ENCODE measurements at regions not wholly inside any gene's neighbourhood (a gene's known extent, or its start where the extent isn't known, plus 50 kb on each side); places are given as distances from the start of the nearest gene placed in this dataset.

DNA sequence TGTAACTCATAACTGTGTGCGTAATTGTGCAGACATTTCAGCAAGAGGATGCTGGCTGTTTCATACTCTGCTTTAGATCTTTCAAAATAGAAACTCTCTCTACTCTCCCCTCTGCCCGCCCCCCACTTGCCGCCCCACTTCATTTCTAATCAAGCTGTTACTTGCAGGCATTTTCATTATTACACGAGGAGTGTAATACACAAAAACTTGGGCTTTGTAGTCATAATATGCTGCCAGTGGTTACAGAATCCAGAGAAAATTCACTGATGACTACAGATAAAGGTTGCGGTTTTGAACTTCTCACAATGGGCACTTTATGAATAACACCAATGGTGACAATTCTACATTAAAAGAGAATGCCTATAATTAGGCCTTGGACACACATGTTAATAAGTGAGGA lies 194.0 kb upstream of the POU3F2 start:
- BruUV-seq (replicated peaks), result no TSS peak
- DNase-seq (ENCODE audit: low read depth, low spot score), result no peak
- Histone ChIP-seq H3K9me2 (ENCODE audit: insufficient read depth) (no peaks in the 10 kb centered on the region), H3K79me2 (ENCODE audit: insufficient read depth, low read length) (no peaks in the 10 kb centered on the region), H4K20me1 (ENCODE audit: insufficient read depth) (no peaks in the 10 kb centered on the region), H3K36me3 (ENCODE audit: control insufficient read depth in 1 of 2, insufficient read depth in 2 of 2, low read length in 2 of 2) (no peaks in the 10 kb centered on the region), H3K27ac (ENCODE audit: low read depth, low read length) (no peak overlapping the region), H3K9ac (ENCODE audit: low read length) (no peak overlapping the region), H3K27me3 (ENCODE audit: insufficient read depth, low read length) (peaks cover 23% of the 10 kb centered on the region), H3K9me3 (ENCODE audit: control insufficient read depth in 1 of 2, insufficient read depth in 1 of 2, low read depth in 1 of 2, low read length in 2 of 2) (no peaks in the 10 kb centered on the region), H3K4me1 (ENCODE audit: control insufficient read depth in 1 of 2, insufficient read depth in 2 of 2, low read length in 2 of 2) (no peaks in the 10 kb centered on the region), H2AFZ (ENCODE audit: low read depth, low read length, poor library complexity, severe bottlenecking) (no peak overlapping the region), H3K4me3 (replicated peaks in 1 of 2; ENCODE audit: low read depth in 1 of 2, low read length in 2 of 2) (no peak overlapping the region), H3K4me2 (ENCODE audit: low read length) (no peak overlapping the region)
- RAD21 ChIA-PET (ENCODE audit: low non-redundant PET in 1 of 2, low total read pairs in 2 of 2, uncharacterized antibody in 2 of 2, unreplicated experiment in 2 of 2), result no interaction called here
- no peak for ATAC-seq
- intact Hi-C loops (cut with micrococcal nuclease), result no loop called here
- POLR2A ChIA-PET, result no interaction called here
- CTCF ChIA-PET, result no interaction called here
- TF ChIP-seq SIN3A (IDR thresholded peaks at IDR 0.05; ENCODE audit: low read depth), result no peak

DNA sequence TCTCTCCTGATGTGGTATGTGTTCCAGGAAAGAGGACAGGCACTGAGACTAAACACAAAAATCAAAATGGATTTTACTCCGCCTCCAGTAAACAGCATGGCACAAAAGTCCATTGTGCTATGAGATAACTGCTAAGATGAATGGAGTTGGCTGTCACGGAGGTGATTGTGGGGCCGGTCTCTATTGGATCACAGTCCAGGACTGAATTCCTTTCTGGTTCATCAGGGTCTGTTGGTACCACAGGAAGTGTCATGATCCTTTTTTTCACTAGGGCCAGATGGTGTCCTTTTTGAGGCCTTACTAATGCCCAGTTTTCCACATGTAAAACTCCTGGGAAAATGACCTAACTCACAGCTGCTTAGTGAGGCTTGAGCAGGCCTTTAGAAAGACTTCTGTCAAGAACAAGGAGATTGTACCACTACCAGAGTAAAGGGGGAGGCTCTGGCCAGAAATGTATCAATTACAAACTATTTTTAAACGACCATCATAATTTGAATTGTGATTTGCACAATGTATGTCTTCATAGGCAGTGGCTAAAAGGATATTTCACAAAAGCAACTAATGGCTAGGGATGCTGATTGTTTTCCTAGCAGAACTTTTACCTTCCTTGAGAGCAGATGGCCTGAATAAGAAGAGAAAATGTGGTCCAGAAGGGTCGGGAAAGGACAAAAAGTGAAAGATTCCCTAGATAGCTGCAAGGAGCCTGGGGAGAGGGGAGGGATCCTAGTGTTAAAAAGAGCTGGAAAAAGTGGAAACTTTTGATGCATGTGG lies 192.2 kb upstream of the POU3F2 start:
- Histone ChIP-seq H3K4me2 (ENCODE audit: low read length) (no peak overlapping the region), H3K27ac (ENCODE audit: low read depth, low read length) (no peak overlapping the region), H2AFZ (ENCODE audit: low read depth, low read length, poor library complexity, severe bottlenecking) (no peak overlapping the region), H3K9me3 (ENCODE audit: control insufficient read depth in 1 of 2, insufficient read depth in 1 of 2, low read depth in 1 of 2, low read length in 2 of 2) (no peaks in the 10 kb centered on the region), H3K4me3 (replicated peaks in 1 of 2; ENCODE audit: low read depth in 1 of 2, low read length in 2 of 2) (no peak overlapping the region), H3K79me2 (ENCODE audit: insufficient read depth, low read length) (no peaks in the 10 kb centered on the region), H3K27me3 (ENCODE audit: insufficient read depth, low read length) (peaks cover 30% of the 10 kb centered on the region), H3K36me3 (ENCODE audit: control insufficient read depth in 1 of 2, insufficient read depth in 2 of 2, low read length in 2 of 2) (no peaks in the 10 kb centered on the region), H3K9me2 (ENCODE audit: insufficient read depth) (no peaks in the 10 kb centered on the region), H3K9ac (ENCODE audit: low read length) (no peak overlapping the region), H4K20me1 (ENCODE audit: insufficient read depth) (no peaks in the 10 kb centered on the region), H3K4me1 (ENCODE audit: control insufficient read depth in 1 of 2, insufficient read depth in 2 of 2, low read length in 2 of 2) (no peaks in the 10 kb centered on the region)
- ATAC-seq, result no peak
- intact Hi-C loops (cut with micrococcal nuclease), result no loop called here
- no TSS peak for BruUV-seq (replicated peaks)
- no peak for TF ChIP-seq CEBPB (IDR thresholded peaks at IDR 0.05; ENCODE audit: low read depth)
- POLR2A ChIA-PET, result no interaction called here
- no peak for DNase-seq (ENCODE audit: low read depth, low spot score)
- CTCF ChIA-PET, result no interaction called here
- RAD21 ChIA-PET (ENCODE audit: low non-redundant PET in 1 of 2, low total read pairs in 2 of 2, uncharacterized antibody in 2 of 2, unreplicated experiment in 2 of 2), result no interaction called here

DNA sequence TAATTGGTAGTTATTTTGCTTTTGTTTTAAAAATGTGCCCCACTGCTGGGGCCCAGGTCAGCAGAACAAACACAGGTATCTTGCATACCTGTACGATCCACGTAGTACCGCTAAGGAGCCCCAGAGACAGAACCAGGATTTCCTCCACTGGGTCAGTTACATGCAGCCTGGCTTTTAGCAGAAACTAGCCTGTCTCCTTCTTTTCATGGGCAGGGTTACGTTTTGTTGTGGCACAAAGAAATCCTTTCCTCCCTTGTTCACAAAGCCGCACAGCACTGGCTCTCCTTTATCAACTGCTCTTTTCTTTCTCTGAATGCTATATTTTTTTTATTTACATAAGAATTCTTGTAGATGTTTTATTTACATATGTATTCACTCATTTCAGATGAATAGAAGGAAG lies 190.3 kb upstream of the POU3F2 start:
- Histone ChIP-seq H3K27me3 (ENCODE audit: insufficient read depth, low read length) (peaks cover 30% of the 10 kb centered on the region), H4K20me1 (ENCODE audit: insufficient read depth) (no peaks in the 10 kb centered on the region; the same call in 1 of the 2 replicates), H3K9me2 (ENCODE audit: insufficient read depth) (no peaks in the 10 kb centered on the region), H3K4me3 (replicated peaks in 1 of 2; ENCODE audit: low read depth in 1 of 2, low read length in 2 of 2) (no peak overlapping the region), H2AFZ (ENCODE audit: low read depth, low read length, poor library complexity, severe bottlenecking) (no peak overlapping the region), H3K9ac (ENCODE audit: low read length) (no peak overlapping the region), H3K27ac (ENCODE audit: low read depth, low read length) (no peak overlapping the region), H3K9me3 (ENCODE audit: control insufficient read depth in 1 of 2, insufficient read depth in 1 of 2, low read depth in 1 of 2, low read length in 2 of 2) (no peaks in the 10 kb centered on the region), H3K4me2 (ENCODE audit: low read length) (no peak overlapping the region), H3K36me3 (ENCODE audit: control insufficient read depth in 1 of 2, insufficient read depth in 2 of 2, low read length in 2 of 2) (no peaks in the 10 kb centered on the region), H3K79me2 (ENCODE audit: insufficient read depth, low read length) (no peaks in the 10 kb centered on the region), H3K4me1 (ENCODE audit: control insufficient read depth in 1 of 2, insufficient read depth in 2 of 2, low read length in 2 of 2) (no peaks in the 10 kb centered on the region)
- intact Hi-C loops (cut with micrococcal nuclease), result no loop called here
- ChIA-PET POLR2A (no interaction called here), RAD21 (ENCODE audit: low non-redundant PET in 1 of 2, low total read pairs in 2 of 2, uncharacterized antibody in 2 of 2, unreplicated experiment in 2 of 2) (no interaction called here), CTCF (no interaction called here)
- TF ChIP-seq, protein P1, sequence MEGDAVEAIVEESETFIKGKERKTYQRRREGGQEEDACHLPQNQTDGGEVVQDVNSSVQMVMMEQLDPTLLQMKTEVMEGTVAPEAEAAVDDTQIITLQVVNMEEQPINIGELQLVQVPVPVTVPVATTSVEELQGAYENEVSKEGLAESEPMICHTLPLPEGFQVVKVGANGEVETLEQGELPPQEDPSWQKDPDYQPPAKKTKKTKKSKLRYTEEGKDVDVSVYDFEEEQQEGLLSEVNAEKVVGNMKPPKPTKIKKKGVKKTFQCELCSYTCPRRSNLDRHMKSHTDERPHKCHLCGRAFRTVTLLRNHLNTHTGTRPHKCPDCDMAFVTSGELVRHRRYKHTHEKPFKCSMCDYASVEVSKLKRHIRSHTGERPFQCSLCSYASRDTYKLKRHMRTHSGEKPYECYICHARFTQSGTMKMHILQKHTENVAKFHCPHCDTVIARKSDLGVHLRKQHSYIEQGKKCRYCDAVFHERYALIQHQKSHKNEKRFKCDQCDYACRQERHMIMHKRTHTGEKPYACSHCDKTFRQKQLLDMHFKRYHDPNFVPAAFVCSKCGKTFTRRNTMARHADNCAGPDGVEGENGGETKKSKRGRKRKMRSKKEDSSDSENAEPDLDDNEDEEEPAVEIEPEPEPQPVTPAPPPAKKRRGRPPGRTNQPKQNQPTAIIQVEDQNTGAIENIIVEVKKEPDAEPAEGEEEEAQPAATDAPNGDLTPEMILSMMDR (IDR thresholded peaks at IDR 0.05 in 2 of 3, conservative IDR thresholded peaks at IDR 0.05 in 1 of 3; ENCODE audit: borderline replicate concordance in 1 of 3, insufficient read depth in 1 of 3, low read depth in 2 of 3, low read length in 2 of 3), result no peak
- no peak for TF ChIP-seq ELF1 (IDR thresholded peaks at IDR 0.05; ENCODE audit: borderline replicate concordance, low read depth)
- TF ChIP-seq CEBPB (IDR thresholded peaks at IDR 0.05; ENCODE audit: low read depth), result no peak
- BruUV-seq (replicated peaks), result no TSS peak
- ATAC-seq (no peak), DNase-seq (ENCODE audit: low read depth, low spot score) (no peak)

Measured in HCT116 (cell line).